Keratinocyte (primary cell): ENCODE measurements at regions not wholly inside any gene's neighbourhood (a gene's known extent, or its start where the extent isn't known, plus 50 kb on each side); places are given as distances from the start of the nearest gene placed in this dataset.

Experiments
- DNase-seq: peaks from one replicate; pipeline ENCODE4 v3.0.0-alpha.2; 2011; ENCODE audit warnings: low read depth, missing footprints, low spot score
- FAIRE-seq: peaks from 2 replicates; lab custom pipeline; 2011; peaks lifted over from hg19 to GRCh38; lab: Jason Lieb, UNC
- H2AFZ ChIP-seq: 2 replicates; pipeline ENCODE4 v1.6.0; 2012; ENCODE audit warnings: low read length, control low read depth, inconsistent platforms; ENCODE audit not compliant: control insufficient read depth
- H3K27ac ChIP-seq: 2 replicates; pipeline ENCODE4 v1.5.1; 2011; ENCODE audit warnings: low read length; ENCODE audit not compliant: control insufficient read depth, insufficient read depth
- H3K27me3 ChIP-seq: 3 replicates; pipeline ENCODE4 v1.6.0; 2011; ENCODE audit warnings: low read length; ENCODE audit not compliant: control insufficient read depth, insufficient read depth; ENCODE audit errors: extremely low read depth
- H3K36me3 ChIP-seq, 2 experiments: 2 replicates in 1 of 2; 3 replicates in 1 of 2; pipeline ENCODE4 v1.5.1; 2011; ENCODE audit warnings: low read length in 2 of 2, mild to moderate bottlenecking in 1 of 2; ENCODE audit not compliant: control insufficient read depth in 2 of 2, insufficient read depth in 2 of 2; ENCODE audit errors: extremely low read depth in 1 of 2
- H3K4me1 ChIP-seq: 3 replicates; pipeline ENCODE4 v1.5.1; 2011; ENCODE audit warnings: low read length; ENCODE audit not compliant: control insufficient read depth, insufficient read depth; ENCODE audit errors: extremely low read depth
- H3K4me2 ChIP-seq: 3 replicates; pipeline ENCODE4 v1.6.0; 2011; ENCODE audit warnings: low read depth, low read length; ENCODE audit not compliant: control insufficient read depth, insufficient read depth; ENCODE audit errors: extremely low read depth
- H3K4me3 ChIP-seq, 3 experiments: fragments of 200-600 bp in 1 of 3; sonication (generic) in 1 of 3; 2 replicates in 2 of 3; 3 replicates in 1 of 3; pipeline ENCODE4 v1.5.1; 2011 to 2016; ENCODE audit warnings: low read length in 3 of 3, mild to moderate bottlenecking in 3 of 3, control low read depth in 2 of 3, inconsistent platforms in 1 of 3, low read depth in 1 of 3, mixed read lengths in 1 of 3, mixed run types in 1 of 3, moderate library complexity in 1 of 3; ENCODE audit not compliant: control insufficient read depth in 2 of 3, insufficient read depth in 2 of 3; ENCODE audit errors: extremely low read depth in 1 of 3
- H3K79me2 ChIP-seq: 2 replicates; pipeline ENCODE4 v1.6.0; 2012; ENCODE audit warnings: low read length; ENCODE audit not compliant: control insufficient read depth, insufficient read depth
- H3K9ac ChIP-seq: 3 replicates; pipeline ENCODE4 v1.6.0; 2011; ENCODE audit warnings: low read length; ENCODE audit not compliant: control insufficient read depth, insufficient read depth; ENCODE audit errors: extremely low read depth
- H3K9me1 ChIP-seq: 3 replicates; pipeline ENCODE4 v1.6.0; 2011; ENCODE audit warnings: low read length; ENCODE audit not compliant: control insufficient read depth, insufficient read depth; ENCODE audit errors: extremely low read depth
- H3K9me3 ChIP-seq: 2 replicates; pipeline ENCODE4 v1.5.1; 2012; ENCODE audit warnings: low read depth, low read length; ENCODE audit not compliant: control insufficient read depth
- H4K20me1 ChIP-seq: 3 replicates; pipeline ENCODE4 v1.6.0; 2011; ENCODE audit warnings: low read length; ENCODE audit not compliant: control insufficient read depth, insufficient read depth; ENCODE audit errors: extremely low read depth
- EZH2 ChIP-seq: IDR thresholded peaks from one replicate; pipeline ENCODE4 v1.6.1; 2012; ENCODE audit warnings: inconsistent platforms, mild to moderate bottlenecking, low read length, moderate library complexity
- dilution Hi-C: fragments of 300-500 bp; cut with MboI; formaldehyde crosslinking; loops from one replicate; pipeline ENCODE4 v1.7.0; 2020; ENCODE audit warnings: low sequenced_read_pairs; ENCODE audit not compliant: extremely low pct_ligation_motif_present
- TF ChIP-seq, protein P1 (sequence below), 3 experiments: IDR thresholded peaks in 1 of 3; conservative IDR thresholded peaks in 1 of 3; optimal IDR thresholded peaks in 1 of 3; 2 replicates in 2 of 3; 3 replicates in 1 of 3; pipeline versions ENCODE3 to v1.5.1; 2011; ENCODE audit warnings: low read length in 3 of 3, mild to moderate bottlenecking in 3 of 3, moderate library complexity in 2 of 3, control low read depth in 1 of 3, inconsistent platforms in 1 of 3; ENCODE audit not compliant: insufficient read depth in 2 of 3; ENCODE audit errors: extremely low read depth in 1 of 3

DNA sequence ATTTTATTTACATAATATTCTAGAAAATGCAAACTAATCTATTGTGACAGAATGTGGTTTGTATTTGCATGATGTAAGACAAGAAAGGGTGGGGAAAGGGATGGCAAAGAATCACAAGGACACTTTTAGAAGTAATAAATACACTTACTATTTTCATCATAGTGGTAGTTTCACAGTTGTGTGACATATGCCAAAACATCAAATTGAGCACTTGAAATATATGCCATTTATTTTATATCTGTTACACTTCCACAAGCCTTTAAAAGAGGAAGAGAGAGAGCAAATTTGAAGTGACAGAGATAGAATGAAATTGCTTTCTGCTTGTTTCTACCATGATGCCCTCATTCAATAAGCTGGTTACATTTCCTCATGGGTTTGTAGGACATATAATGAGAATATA, 230.0 kb upstream of the NWD2 start:
- Histone ChIP-seq H3K79me2 (no peaks in the 10 kb centered on the region), H2AFZ (no peak overlapping the region), H3K36me3 (no peaks in the 10 kb centered on the region), H4K20me1 (no peaks in the 10 kb centered on the region), H3K4me2 (no peak overlapping the region), H3K4me1 (no peaks in the 10 kb centered on the region), H3K9ac (no peak overlapping the region), H3K4me3 (no peak overlapping the region), H3K27ac (no peak overlapping the region), H3K27me3 (no peaks in the 10 kb centered on the region), H3K9me1 (no peaks in the 10 kb centered on the region), H3K9me3 (no peaks in the 10 kb centered on the region)
- DNase-seq (no peak), FAIRE-seq (no peak)
- dilution Hi-C loops, result no loop called here
- TF ChIP-seq EZH2, result no peak
- TF ChIP-seq, protein P1, sequence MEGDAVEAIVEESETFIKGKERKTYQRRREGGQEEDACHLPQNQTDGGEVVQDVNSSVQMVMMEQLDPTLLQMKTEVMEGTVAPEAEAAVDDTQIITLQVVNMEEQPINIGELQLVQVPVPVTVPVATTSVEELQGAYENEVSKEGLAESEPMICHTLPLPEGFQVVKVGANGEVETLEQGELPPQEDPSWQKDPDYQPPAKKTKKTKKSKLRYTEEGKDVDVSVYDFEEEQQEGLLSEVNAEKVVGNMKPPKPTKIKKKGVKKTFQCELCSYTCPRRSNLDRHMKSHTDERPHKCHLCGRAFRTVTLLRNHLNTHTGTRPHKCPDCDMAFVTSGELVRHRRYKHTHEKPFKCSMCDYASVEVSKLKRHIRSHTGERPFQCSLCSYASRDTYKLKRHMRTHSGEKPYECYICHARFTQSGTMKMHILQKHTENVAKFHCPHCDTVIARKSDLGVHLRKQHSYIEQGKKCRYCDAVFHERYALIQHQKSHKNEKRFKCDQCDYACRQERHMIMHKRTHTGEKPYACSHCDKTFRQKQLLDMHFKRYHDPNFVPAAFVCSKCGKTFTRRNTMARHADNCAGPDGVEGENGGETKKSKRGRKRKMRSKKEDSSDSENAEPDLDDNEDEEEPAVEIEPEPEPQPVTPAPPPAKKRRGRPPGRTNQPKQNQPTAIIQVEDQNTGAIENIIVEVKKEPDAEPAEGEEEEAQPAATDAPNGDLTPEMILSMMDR (optimal IDR thresholded peaks at IDR 0.05 in 1 of 3, IDR thresholded peaks at IDR 0.05 in 1 of 3, conservative IDR thresholded peaks at IDR 0.05 in 1 of 3; ENCODE audit: extremely low read depth in 1 of 3, insufficient read depth in 2 of 3, low read length in 3 of 3), result no peak

DNA sequence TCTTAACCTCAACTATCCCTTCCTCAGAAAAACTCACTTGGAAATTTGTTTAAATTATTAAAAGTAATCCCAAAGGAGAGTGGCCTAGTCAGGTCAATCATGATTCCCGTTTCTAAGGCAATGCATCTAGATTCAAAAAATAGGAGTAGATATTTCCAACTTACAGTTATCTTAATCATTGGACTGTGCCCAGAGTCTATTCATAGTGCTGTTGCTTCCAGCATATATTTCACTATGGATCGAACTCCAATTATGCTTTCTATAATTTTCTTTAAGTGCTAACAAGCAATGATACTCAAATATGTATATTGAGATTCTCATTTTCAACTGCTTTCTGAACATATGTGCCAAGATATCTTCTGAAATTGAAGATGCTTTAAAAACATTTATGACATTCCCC, 229.2 kb upstream of the NWD2 start:
- H2AFZ ChIP-seq, result no peak overlapping the region
- H3K27me3 ChIP-seq, result no peaks in the 10 kb centered on the region
- no peaks in the 10 kb centered on the region for H3K9me1 ChIP-seq
- no peak for DNase-seq
- H4K20me1 ChIP-seq, result no peaks in the 10 kb centered on the region
- TF ChIP-seq, protein P1 (optimal IDR thresholded peaks at IDR 0.05 in 1 of 3, IDR thresholded peaks at IDR 0.05 in 1 of 3, conservative IDR thresholded peaks at IDR 0.05 in 1 of 3; ENCODE audit: extremely low read depth in 1 of 3, insufficient read depth in 2 of 3, low read length in 3 of 3), result no peak
- no peak for TF ChIP-seq EZH2
- H3K36me3 ChIP-seq, result no peaks in the 10 kb centered on the region
- H3K4me1 ChIP-seq, result no peaks in the 10 kb centered on the region
- no peak overlapping the region for H3K4me2 ChIP-seq
- no peaks in the 10 kb centered on the region for H3K79me2 ChIP-seq
- H3K4me3 ChIP-seq, result no peak overlapping the region
- H3K9ac ChIP-seq, result no peak overlapping the region
- H3K9me3 ChIP-seq, result no peaks in the 10 kb centered on the region
- H3K27ac ChIP-seq, result no peak overlapping the region
- FAIRE-seq, result no peak
- dilution Hi-C loops, result no loop called here
